HL-60 (cell line): ENCODE measurements at regions not wholly inside any gene's neighbourhood (a gene's known extent, or its start where the extent isn't known, plus 50 kb on each side); places are given as distances from the start of the nearest gene placed in this dataset.

Source experiments
- CTCF ChIP-seq: IDR thresholded peaks from one replicate; pipeline ENCODE4 v1.5.1; 2011; ENCODE audit warnings: low read length, control low read depth, inconsistent platforms; ENCODE audit not compliant: insufficient read depth
- POLR2AphosphoS5 ChIP-seq: IDR thresholded peaks from 2 replicates; pipeline ENCODE4 v1.6.1; 2012; ENCODE audit warnings: low read depth
- REST ChIP-seq: IDR thresholded peaks from 2 replicates; pipeline ENCODE4 v1.6.1; 2012; ENCODE audit warnings: low read depth; ENCODE audit not compliant: insufficient replicate concordance

GRCh38 chr6:157731221-157731620, 91.8 kb upstream of the SNX9 start:
- TF ChIP-seq CTCF (no peak), REST (no peak), POLR2AphosphoS5 (no peak)
